OCI-LY1 (cell line): ENCODE measurements at regions not wholly inside any gene's neighbourhood (a gene's known extent, or its start where the extent isn't known, plus 50 kb on each side); places are given as distances from the start of the nearest gene placed in this dataset.

ENCODE experiments used
- CTCF ChIP-seq: fragments of 200-600 bp; sonication (generic), shearing (Covaris generic); IDR thresholded peaks from 2 replicates; pipeline ENCODE4 v1.5.1; 2017; ENCODE audit warnings: mild to moderate bottlenecking, antibody characterized with exemption, low read length, moderate library complexity, mixed read lengths
- EZH2 ChIP-seq: fragments of 200-600 bp; sonication (generic), shearing (Covaris generic); IDR thresholded peaks from 2 replicates; pipeline ENCODE4 v1.8.0; 2017; ENCODE audit warnings: borderline replicate concordance, mixed run types, mild to moderate bottlenecking, antibody characterized with exemption, low read length, moderate library complexity, mixed read lengths

GRCh38 chr19:28155265-28155664 is 1057.7 kb downstream of the UQCRFS1 start:
- TF ChIP-seq CTCF (no peak), EZH2 (no peak)
